Activated CD4-positive, CD25-positive, alpha-beta regulatory T cell treated with anti-CD3 and anti-CD28 coated beads, Interleukin-2, amount 50 U/mL, for 24 hours (primary cell): ENCODE measurements at regions not wholly inside any gene's neighbourhood (a gene's known extent, or its start where the extent isn't known, plus 50 kb on each side); places are given as distances from the start of the nearest gene placed in this dataset.
"Not testable (repeated sequence)": the region's sequence is repeated elsewhere in the genome, so short reads cannot be mapped to it uniquely, and the experiment has no call there.

Source experiments
- ATAC-seq, 2 donors: fragments of 150-1000 bp; cut with Tn5 transposase; one replicate each; pipeline ENCODE4 v1.10.0; 2021; ENCODE audit warnings: mild to moderate bottlenecking in 1 of 2, moderate library complexity in 1 of 2

GRCh38 chr12:28693565-28694219, 455.4 kb upstream of the FAR2 start:
- ATAC-seq = no peak

DNA sequence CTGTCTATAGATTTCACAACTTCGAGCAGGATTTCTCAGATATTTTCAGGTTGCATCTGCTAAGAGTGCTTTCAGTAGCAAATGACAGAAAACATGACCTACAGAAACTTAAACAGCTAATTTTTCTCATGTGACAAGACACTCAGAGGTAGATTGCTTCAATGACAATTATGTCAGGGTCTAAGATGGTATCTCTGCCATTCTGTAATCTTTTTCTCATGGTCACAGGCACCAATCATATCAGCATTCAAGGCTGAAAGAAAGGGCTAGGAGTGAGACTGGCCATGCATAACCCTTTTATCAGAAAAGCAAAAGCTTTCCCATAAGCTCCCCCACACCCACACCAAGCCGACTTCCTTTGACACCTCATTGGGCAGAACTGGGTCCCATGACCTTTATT, 450.5 kb upstream of the FAR2 start:
- peak; percentile 17 to 60 for ATAC-seq

DNA sequence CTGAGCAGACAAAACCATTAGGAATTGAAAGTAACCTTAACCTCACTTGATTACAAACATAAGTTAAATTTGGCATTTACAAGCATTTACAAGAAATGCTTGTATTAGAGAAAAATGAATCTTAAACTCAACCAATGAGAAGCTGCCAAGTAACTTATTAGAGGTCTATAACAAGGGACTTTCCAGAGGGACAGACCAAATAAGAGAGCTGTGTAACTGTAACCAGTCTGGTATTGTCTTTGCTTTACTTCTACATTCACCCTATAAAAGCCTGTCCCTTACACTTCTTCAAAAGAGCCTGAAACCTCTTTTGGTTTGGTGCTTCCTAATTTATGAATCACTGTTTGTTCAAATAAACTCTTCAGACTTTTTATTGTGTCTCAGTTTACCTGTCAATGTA, 450.0 kb upstream of the FAR2 start:
- ATAC-seq = peak; percentile 48 to 58

DNA sequence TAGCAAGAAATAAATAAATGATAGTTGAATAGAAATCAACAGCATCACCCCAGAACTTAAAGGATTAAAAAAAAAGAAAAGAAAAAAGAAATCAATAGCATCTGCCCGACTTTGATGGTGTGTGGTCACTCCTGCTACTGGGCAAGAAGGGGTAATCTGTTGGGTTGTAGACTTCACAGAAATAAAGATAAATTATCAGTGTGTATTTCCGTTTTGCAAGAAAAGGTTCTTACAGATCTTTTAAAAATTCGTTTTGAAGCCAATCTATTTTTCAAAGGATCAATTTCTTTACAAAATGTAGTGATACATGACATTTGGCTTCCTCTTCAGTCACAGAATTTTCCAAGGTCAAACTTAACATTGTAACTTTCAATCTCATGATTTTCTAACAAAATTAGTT, 448.9 kb upstream of the FAR2 start:
- no peak for ATAC-seq

- ATAC-seq = no peak
Measured at GRCh38 chr12:28704477-28705169, 444.5 kb upstream of the FAR2 start.

DNA sequence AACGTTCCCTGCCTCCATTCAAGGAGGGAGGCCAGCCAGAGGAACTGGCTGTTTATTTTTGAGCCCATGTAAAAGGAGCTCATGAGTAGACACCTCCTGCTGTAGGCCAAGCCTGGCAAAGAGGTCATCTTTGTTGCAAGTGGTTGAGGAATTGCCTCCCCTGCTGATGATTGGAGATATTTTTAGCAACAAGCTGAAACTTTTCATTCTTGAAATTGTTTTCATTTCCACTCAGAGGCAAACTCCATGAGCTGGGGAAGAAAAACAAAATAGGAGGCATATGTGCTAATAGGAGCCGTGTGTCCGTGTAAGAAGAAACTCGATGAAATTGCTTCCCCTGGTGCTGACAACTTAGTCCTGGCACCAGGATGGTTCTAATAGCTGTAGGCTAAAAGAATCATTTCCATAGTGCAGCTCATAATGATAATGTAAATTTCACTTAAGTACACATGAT, 440.1 kb upstream of the FAR2 start:
- no peak for ATAC-seq

- ATAC-seq = no peak
Measured at GRCh38 chr12:28709986-28710685, 438.9 kb upstream of the FAR2 start.

- ATAC-seq = no peak
Measured at GRCh38 chr12:28710882-28711281, 438.2 kb upstream of the FAR2 start.

- ATAC-seq = no peak
Measured at GRCh38 chr12:28711421-28711820, 437.7 kb upstream of the FAR2 start.

GRCh38 chr12:28742791-28743190, 406.3 kb upstream of the FAR2 start:
- no peak for ATAC-seq

DNA sequence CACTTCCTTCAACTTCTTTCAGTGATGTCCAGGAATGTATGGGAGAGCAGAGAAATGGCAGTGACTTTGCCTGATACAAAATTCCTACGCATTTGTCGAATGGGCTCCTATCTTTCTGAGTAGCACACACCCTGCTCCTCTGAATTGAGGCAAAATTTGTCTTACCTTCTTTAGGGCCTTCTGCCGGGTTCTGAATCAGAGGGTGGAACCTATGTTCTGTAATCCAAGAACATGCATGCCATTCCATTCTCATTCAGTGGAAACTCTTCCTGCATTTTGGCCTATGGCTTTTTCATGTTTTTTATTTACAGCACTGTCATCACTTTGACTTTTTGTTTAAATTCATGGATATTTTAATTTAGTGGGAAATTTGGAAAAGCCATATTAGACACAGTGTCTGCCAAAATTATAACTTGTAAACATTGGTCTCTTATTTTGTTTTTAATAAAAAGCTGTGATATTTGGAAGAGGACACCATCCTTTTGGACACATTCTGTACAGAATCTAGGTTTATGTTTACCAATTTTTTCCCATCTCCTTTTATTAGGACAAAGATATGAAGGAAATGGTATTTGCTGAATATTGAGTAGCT, 402.2 kb upstream of the FAR2 start:
- ATAC-seq = no peak

DNA sequence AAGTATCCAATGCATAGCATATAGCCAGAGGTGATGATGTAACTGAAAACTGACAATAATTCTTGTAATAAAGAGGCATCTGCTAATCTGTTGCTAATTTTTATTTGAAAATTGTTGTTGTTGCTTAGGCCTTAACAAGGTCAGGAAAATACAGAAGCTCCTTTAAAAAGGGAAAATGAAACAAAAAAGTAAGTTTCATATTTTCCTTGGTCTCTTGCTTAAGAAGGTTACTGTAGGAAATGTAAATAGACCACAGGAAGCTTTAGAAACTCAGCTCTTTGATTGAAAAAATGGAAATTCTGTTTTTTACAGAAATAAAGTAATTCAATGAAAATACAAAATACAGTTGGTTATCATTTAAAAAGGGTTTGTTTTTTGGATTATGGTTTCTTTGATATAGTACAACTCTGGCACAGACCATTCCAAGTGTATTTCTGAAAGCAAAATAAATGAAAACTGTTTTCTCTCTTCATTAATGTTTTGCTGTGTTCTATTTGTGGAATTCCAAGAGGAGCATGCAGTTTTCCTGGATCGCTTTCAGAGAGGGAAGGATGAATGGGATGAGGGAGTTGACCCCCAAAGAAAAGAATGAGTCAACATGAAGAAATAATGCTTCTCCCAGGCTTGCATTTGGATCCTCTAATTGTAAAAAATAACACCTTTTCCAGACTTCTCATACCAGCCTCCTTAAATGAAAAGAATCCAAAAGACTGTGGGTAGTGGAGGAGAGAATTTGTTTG, 398.0 kb upstream of the FAR2 start:
- no peak for ATAC-seq

GRCh38 chr12:28755027-28755426, 394.1 kb upstream of the FAR2 start:
- no peak for ATAC-seq

DNA sequence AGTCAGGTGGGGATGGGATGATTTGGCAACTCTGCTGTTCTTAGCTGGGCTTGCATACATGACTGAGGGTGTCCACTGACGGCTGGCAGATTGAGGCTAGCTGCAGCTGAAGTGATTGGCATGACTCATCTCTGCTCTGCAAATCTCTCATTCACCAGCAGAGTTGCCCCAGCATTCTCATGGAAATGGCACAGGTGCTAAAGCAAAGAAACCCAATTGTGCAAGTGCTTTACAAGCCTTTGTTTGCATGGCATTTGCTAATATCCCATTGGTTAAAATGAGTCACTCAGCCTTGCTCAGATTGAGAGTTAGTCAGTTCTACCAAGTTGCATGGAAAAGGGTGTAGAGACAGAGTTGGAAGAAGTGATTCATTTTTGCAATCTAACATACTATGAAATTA, 389.7 kb upstream of the FAR2 start:
- ATAC-seq = no peak

GRCh38 chr12:28760040-28760903, 388.8 kb upstream of the FAR2 start:
- not testable (repeated sequence) for ATAC-seq

DNA sequence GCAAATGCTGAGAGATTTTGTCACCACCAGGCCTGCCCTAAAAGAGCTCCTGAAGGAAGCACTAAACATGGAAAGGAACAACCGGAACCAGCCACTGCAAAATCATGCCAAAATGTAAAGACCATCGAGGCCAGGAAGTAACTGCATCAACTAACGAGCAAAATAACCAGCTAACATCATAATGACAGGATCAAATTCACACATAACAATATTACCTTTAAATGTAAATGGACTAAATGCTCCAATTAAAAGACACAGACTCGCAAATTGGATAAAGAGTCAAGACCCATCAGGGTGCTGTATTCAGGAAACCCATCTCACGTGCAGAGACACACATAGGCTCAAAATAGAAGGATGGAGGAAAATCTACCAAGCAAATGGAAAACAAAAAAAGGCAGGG, 387.2 kb upstream of the FAR2 start:
- not testable (repeated sequence) for ATAC-seq

DNA sequence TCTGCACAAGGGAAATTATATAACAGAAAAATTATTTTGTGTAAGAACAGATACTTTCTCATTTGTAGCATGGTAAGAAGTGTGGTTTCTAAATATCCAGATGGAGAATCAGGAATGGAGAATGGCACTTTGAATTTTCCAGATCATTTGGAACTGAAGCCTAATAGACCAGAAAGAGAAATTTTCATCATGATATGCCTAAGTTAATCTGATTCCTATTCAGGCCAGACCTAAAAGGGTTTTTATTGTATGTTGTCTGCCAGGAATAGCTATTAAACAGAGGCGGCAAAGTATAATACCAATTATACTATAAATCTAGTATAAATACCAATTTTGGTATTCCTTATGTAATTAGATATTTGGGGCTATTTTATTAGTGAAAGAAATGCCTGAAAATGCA, 382.7 kb upstream of the FAR2 start:
- ATAC-seq = no peak

DNA sequence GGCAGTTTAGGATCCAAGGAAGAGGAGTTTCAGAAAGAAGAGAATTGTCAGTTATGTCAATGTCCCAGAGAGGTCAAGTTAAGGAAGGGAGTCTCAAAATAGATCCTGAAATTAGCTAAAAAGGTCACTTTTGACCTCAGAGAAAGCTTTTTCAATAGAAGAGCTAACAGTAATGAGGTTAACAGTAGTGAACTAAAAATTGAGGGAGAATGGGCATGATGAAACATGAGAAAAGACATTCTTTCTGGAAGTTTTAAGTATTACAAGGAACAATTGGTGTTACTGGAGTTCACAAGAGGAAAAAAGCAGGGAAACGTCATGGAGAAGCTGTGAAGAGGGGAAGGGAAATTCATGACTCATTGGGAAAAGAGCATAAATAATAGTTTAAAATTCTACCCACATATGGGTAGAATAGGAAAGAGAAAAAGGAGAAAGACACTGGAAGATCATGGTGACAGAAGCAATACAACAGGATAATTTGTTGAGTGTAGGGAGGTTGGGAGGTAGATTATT, 381.2 kb upstream of the FAR2 start:
- no peak for ATAC-seq

GRCh38 chr12:28770322-28770721, 378.8 kb upstream of the FAR2 start:
- ATAC-seq = no peak

- ATAC-seq = no peak
Measured at GRCh38 chr12:28771968-28772367, 377.1 kb upstream of the FAR2 start.

DNA sequence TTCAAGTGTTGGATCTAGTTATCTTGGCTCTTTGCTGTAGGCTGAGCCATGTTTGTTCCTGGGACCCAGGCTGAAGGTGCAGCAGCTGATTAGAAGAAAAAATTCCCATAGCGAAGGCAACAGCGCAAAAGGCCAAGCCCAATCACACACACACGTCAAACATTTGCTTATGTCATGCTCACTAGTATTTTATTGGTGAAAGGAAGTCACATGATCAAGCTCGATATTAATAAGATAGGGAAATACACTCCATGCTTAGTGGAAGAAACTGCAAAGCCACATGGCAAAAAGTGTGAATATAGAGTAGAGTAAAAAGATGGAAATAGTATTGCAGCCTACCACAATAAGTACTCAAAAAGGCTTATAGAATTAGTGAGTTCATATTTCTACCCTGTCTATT, 373.5 kb upstream of the FAR2 start:
- no peak for ATAC-seq

- ATAC-seq = no peak
Measured at GRCh38 chr12:28776220-28776619, 372.9 kb upstream of the FAR2 start.
